ENCODE measurements at regions not wholly inside any gene's neighbourhood (a gene's known extent, or its start where the extent isn't known, plus 50 kb on each side); places are given as distances from the start of the nearest gene placed in this dataset.

DNA sequence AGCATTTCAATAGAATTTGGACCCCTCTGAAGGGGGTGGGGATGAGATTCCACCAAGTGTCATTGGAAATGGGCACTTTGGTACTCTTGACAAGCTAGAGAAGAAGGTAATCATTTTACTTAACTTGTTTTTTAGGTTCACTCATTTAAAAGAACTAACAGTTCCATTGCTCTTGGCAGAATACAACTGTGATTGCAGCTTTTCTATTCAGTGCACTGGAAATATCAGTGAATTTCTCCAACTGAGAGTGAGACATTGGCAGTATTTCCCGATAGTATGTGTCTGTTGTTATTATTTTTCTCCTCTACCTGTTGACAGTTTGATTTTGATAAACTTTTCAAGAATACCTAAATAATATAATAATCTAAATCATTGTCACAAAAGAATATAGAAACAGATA is 1356.7 kb upstream of the NXPH2 start:
- POLR2A ChIA-PET = no interaction called here
- no peak overlapping the region for H3K4me3 ChIP-seq (ENCODE audit: low read depth, low read length)
- no peaks in the 10 kb centered on the region for H3K36me3 ChIP-seq (ENCODE audit: control insufficient read depth, insufficient read depth, low read length)
- TF ChIP-seq, protein P1, sequence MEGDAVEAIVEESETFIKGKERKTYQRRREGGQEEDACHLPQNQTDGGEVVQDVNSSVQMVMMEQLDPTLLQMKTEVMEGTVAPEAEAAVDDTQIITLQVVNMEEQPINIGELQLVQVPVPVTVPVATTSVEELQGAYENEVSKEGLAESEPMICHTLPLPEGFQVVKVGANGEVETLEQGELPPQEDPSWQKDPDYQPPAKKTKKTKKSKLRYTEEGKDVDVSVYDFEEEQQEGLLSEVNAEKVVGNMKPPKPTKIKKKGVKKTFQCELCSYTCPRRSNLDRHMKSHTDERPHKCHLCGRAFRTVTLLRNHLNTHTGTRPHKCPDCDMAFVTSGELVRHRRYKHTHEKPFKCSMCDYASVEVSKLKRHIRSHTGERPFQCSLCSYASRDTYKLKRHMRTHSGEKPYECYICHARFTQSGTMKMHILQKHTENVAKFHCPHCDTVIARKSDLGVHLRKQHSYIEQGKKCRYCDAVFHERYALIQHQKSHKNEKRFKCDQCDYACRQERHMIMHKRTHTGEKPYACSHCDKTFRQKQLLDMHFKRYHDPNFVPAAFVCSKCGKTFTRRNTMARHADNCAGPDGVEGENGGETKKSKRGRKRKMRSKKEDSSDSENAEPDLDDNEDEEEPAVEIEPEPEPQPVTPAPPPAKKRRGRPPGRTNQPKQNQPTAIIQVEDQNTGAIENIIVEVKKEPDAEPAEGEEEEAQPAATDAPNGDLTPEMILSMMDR (IDR thresholded peaks at IDR 0.05; ENCODE audit: insufficient read depth, low read depth, low read length) = no peak
- no peaks in the 10 kb centered on the region for H3K27me3 ChIP-seq (ENCODE audit: control insufficient read depth, insufficient read depth, low read length)
- no peak for DNase-seq (ENCODE audit: low read depth)
- CTCF ChIA-PET = no interaction called here

DNA sequence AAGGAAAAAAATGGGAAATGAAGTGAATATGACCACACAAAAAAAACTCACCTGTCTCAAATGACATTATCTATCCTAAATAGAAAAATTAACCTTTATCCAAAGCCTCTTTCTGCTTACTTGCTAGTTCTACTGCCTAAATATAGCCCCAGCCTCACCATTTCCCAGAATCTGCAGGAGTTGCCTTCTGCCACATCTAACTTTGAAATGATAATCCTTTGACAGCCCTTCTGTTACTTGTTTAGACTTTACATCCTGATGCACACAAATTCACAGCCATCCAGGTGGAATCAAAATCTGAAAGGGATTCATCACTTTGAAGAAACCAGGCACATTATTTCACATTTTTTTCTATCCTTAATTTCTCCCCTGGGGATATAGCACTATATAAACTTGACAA is 1356.2 kb upstream of the NXPH2 start:
- H3K27me3 ChIP-seq (ENCODE audit: control insufficient read depth, insufficient read depth, low read length) = no peaks in the 10 kb centered on the region
- no peak for DNase-seq (ENCODE audit: low read depth)
- H3K4me3 ChIP-seq (ENCODE audit: low read depth, low read length) = no peak overlapping the region
- TF ChIP-seq, protein P1 (IDR thresholded peaks at IDR 0.05; ENCODE audit: insufficient read depth, low read depth, low read length) = no peak
- ChIA-PET POLR2A (no interaction called here), CTCF (no interaction called here)
- no peaks in the 10 kb centered on the region for H3K36me3 ChIP-seq (ENCODE audit: control insufficient read depth, insufficient read depth, low read length)

DNA sequence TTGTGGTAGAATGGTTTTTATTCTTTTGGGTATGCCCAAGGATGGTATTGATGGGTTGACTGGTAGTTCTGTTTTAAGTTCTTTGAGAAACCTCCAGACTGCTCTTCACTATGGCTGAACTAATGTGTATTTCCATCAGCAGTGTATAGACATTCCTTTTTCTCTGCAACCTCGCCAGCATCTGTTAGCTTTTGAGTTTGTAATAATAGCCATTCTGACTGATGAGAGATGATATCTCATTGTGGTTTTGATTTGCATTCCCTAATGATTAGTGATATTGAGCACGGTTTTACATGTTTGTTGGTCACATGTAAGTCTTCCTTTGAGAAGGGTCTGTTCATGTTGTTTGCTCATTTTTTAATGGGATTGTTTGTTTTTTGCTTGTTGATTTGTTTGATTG is 1348.7 kb upstream of the NXPH2 start:
- DNase-seq (ENCODE audit: low read depth) = no peak

GRCh38 chr2:140122001-140122400 is 1341.8 kb upstream of the NXPH2 start:
- TF ChIP-seq, protein P1 (IDR thresholded peaks at IDR 0.05; ENCODE audit: insufficient read depth, low read depth, low read length) = no peak
- ChIA-PET CTCF (no interaction called here), POLR2A (no interaction called here)
- H3K36me3 ChIP-seq (ENCODE audit: control insufficient read depth, insufficient read depth, low read length) = no peaks in the 10 kb centered on the region
- no peak overlapping the region for H3K4me3 ChIP-seq (ENCODE audit: low read depth, low read length)
- H3K27me3 ChIP-seq (ENCODE audit: control insufficient read depth, insufficient read depth, low read length) = no peaks in the 10 kb centered on the region
- no peak for DNase-seq (ENCODE audit: low read depth)

More for the DNA sequence above, 1348.7 kb upstream of the NXPH2 start:
- ChIA-PET POLR2A (no interaction called here), CTCF (no interaction called here)
- H3K27me3 ChIP-seq (ENCODE audit: control insufficient read depth, insufficient read depth, low read length) = no peaks in the 10 kb centered on the region
- H3K4me3 ChIP-seq (ENCODE audit: low read depth, low read length) = no peak overlapping the region
- no peaks in the 10 kb centered on the region for H3K36me3 ChIP-seq (ENCODE audit: control insufficient read depth, insufficient read depth, low read length)
- TF ChIP-seq, protein P1 (IDR thresholded peaks at IDR 0.05; ENCODE audit: insufficient read depth, low read depth, low read length) = no peak

DNA sequence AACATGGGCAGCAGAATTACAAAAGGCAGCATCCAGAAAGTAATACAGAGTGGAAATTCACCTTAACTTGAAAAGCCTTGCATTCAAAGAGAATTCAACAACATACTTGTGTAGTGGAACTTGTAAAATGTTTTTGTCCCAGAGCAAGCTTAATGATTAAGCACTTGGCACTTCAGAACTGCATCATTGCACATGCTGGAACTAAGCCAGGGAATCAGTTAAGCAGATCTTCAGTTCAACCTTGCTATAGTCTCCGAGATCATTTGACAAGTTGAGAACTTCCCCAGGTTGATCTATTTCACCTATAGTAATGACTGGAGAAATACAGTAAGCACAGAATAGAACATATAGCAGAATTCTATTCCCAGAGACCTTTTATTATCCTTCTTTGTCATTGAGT is 1337.2 kb upstream of the NXPH2 start:
- ChIA-PET POLR2A (no interaction called here), CTCF (no interaction called here)
- no peaks in the 10 kb centered on the region for H3K27me3 ChIP-seq (ENCODE audit: control insufficient read depth, insufficient read depth, low read length)
- TF ChIP-seq, protein P1 (IDR thresholded peaks at IDR 0.05; ENCODE audit: insufficient read depth, low read depth, low read length) = no peak
- H3K4me3 ChIP-seq (ENCODE audit: low read depth, low read length) = no peak overlapping the region
- no peaks in the 10 kb centered on the region for H3K36me3 ChIP-seq (ENCODE audit: control insufficient read depth, insufficient read depth, low read length)
- DNase-seq (ENCODE audit: low read depth) = no peak

Measured in BJ (cell line).